HCT116 (cell line): ENCODE measurements at regions not wholly inside any gene's neighbourhood (a gene's known extent, or its start where the extent isn't known, plus 50 kb on each side); places are given as distances from the start of the nearest gene placed in this dataset.
"Not testable (repeated sequence)": the region's sequence is repeated elsewhere in the genome, so short reads cannot be mapped to it uniquely, and the experiment has no call there.

Experiments
- ATAC-seq: fragments of 200-7000 bp; cut with Tn5 transposase; 2 replicates; pipeline ENCODE4 v1.9.1; 2020; ENCODE audit warnings: mild to moderate bottlenecking, moderate library complexity
- BruUV-seq: library from RNA; stranded (reverse); fragments of 400-500 nt; replicated peaks from 2 replicates; lab custom pipeline; 2021; lab: Mats Ljungman, UMichigan
- CTCF ChIA-PET: fragments of 300-600 bp; sonication (Branson Sonifier 250); formaldehyde crosslinking; loops from one replicate; lab custom pipeline; 2021; ENCODE audit warnings: antibody characterized with exemption; lab: Charles Lee
- POLR2A ChIA-PET: fragments of 300-600, 350-600 bp; sonication (Branson Sonifier 250); formaldehyde crosslinking; loops from one replicate; lab custom pipeline; 2021; ENCODE audit warnings: antibody characterized with exemption; lab: Charles Lee
- RAD21 ChIA-PET, 2 experiments: fragments of 300-600 bp; sonication (Branson Sonifier 250); formaldehyde crosslinking; loops; one replicate each; lab custom pipeline; 2023; ENCODE audit warnings: low total read pairs in 2 of 2; ENCODE audit not compliant: uncharacterized antibody in 2 of 2, unreplicated experiment in 2 of 2, low non-redundant PET in 1 of 2; lab: Charles Lee
- DNase-seq: peaks from one replicate; pipeline ENCODE4 v3.0.0-alpha.2; 2010; ENCODE audit warnings: low read depth, low spot score
- H2AFZ ChIP-seq: fragments of 200-600 bp; shearing (Covaris generic), sonication (generic); 2 replicates; pipeline ENCODE4 v1.6.1; 2017; ENCODE audit warnings: low read depth, mixed run types, mixed read lengths, antibody characterized with exemption, low read length; ENCODE audit not compliant: poor library complexity, severe bottlenecking
- H3K27ac ChIP-seq: 2 replicates; pipeline ENCODE4 v1.5.1; 2012; ENCODE audit warnings: low read depth, low read length
- H3K27me3 ChIP-seq: fragments of 200-600 bp; sonication (generic); 2 replicates; pipeline ENCODE4 v1.6.1; 2016; ENCODE audit warnings: mixed run types, low read length, mixed read lengths; ENCODE audit not compliant: insufficient read depth
- H3K36me3 ChIP-seq, 2 experiments: fragments of 200-500 bp in 1 of 2; fragments of 200-600 bp in 1 of 2; sonication (Bioruptor generic) in 1 of 2; sonication (generic) in 1 of 2; 2 replicates each; pipeline versions ENCODE4 v1.5.1 to v1.6.1; 2014 to 2016; ENCODE audit warnings: low read length in 2 of 2, inconsistent platforms in 1 of 2, mixed read lengths in 1 of 2, mixed run types in 1 of 2; ENCODE audit not compliant: insufficient read depth in 2 of 2, control insufficient read depth in 1 of 2
- H3K4me1 ChIP-seq, 2 experiments: fragments of 200-600 bp in 1 of 2; sonication (generic) in 1 of 2; 2 replicates each; pipeline versions ENCODE4 v1.5.1 to v1.6.1; 2012 to 2017; ENCODE audit warnings: low read length in 2 of 2, inconsistent platforms in 1 of 2, mild to moderate bottlenecking in 1 of 2, mixed read lengths in 1 of 2, mixed run types in 1 of 2, moderate library complexity in 1 of 2; ENCODE audit not compliant: insufficient read depth in 2 of 2, control insufficient read depth in 1 of 2
- H3K4me2 ChIP-seq: fragments of 200-600 bp; sonication (generic); 2 replicates; pipeline ENCODE4 v1.6.1; 2017; ENCODE audit warnings: mixed run types, low read length, mixed read lengths
- H3K4me3 ChIP-seq, 2 experiments: fragments of 200-600 bp in 1 of 2; sonication (generic) in 1 of 2; replicated peaks in 1 of 2; 2 replicates each; pipeline ENCODE4 v1.5.1; 2011 to 2016; ENCODE audit warnings: low read length in 2 of 2, control low read depth in 1 of 2, low read depth in 1 of 2, mild to moderate bottlenecking in 1 of 2, mixed read lengths in 1 of 2, mixed run types in 1 of 2
- H3K79me2 ChIP-seq: fragments of 200-600 bp; sonication (generic); 2 replicates; pipeline ENCODE4 v1.6.1; 2017; ENCODE audit warnings: mild to moderate bottlenecking, mixed run types, low read length, moderate library complexity, mixed read lengths; ENCODE audit not compliant: insufficient read depth
- H3K9ac ChIP-seq: fragments of 200-600 bp; sonication (generic); 2 replicates; pipeline ENCODE4 v1.6.1; 2016; ENCODE audit warnings: low read length, mixed read lengths
- H3K9me2 ChIP-seq: fragments of 200-600 bp; sonication (generic), shearing (Covaris generic); 2 replicates; pipeline ENCODE4 v1.6.1; 2017; ENCODE audit warnings: mixed run types, mild to moderate bottlenecking, moderate library complexity; ENCODE audit not compliant: insufficient read depth
- H3K9me3 ChIP-seq, 2 experiments: fragments of 200-500 bp in 1 of 2; fragments of 200-600 bp in 1 of 2; sonication (Bioruptor generic) in 1 of 2; sonication (generic) in 1 of 2; 2 replicates each; pipeline ENCODE4 v1.6.1; 2014 to 2017; ENCODE audit warnings: low read length in 2 of 2, mixed read lengths in 2 of 2, inconsistent platforms in 1 of 2, low read depth in 1 of 2, mild to moderate bottlenecking in 1 of 2, mixed run types in 1 of 2, moderate library complexity in 1 of 2; ENCODE audit not compliant: control insufficient read depth in 1 of 2, insufficient read depth in 1 of 2
- H4K20me1 ChIP-seq: fragments of 200-600 bp; sonication (generic), shearing (Covaris generic); 2 replicates; pipeline ENCODE4 v1.6.1; 2017; ENCODE audit warnings: mixed run types, mild to moderate bottlenecking, moderate library complexity; ENCODE audit not compliant: insufficient read depth
- ELF1 ChIP-seq: IDR thresholded peaks from 2 replicates; pipeline ENCODE4 v1.6.1; 2012; ENCODE audit warnings: low read depth, borderline replicate concordance
- POLR2AphosphoS5 ChIP-seq: IDR thresholded peaks from 2 replicates; pipeline ENCODE4 v1.6.1; 2011; ENCODE audit warnings: mild to moderate bottlenecking, low read depth, low read length, moderate library complexity
- REST ChIP-seq: IDR thresholded peaks from 2 replicates; pipeline ENCODE4 v1.6.1; 2012; ENCODE audit warnings: low read depth
- SIN3A ChIP-seq: IDR thresholded peaks from 2 replicates; pipeline ENCODE4 v1.6.1; 2012; ENCODE audit warnings: low read depth
- ZFX ChIP-seq: fragments of 450-650 bp; IDR thresholded peaks from 2 replicates; pipeline ENCODE4 v1.6.1; 2017
- intact Hi-C: fragments of 100-400 bp; cut with micrococcal nuclease; formaldehyde crosslinking; loops from 2 replicates; pipeline ENCODE4 v1.10.0; 2022

GRCh38 chr7:69432276-69432675 lies 166.0 kb upstream of the AUTS2 start:
- intact Hi-C loops, POLR2A ChIA-PET, H3K9me2 ChIP-seq, H4K20me1 ChIP-seq, H3K27me3 ChIP-seq, DNase-seq, CTCF ChIA-PET, H3K79me2 ChIP-seq, H3K36me3 ChIP-seq, RAD21 ChIA-PET, H3K4me3 ChIP-seq, H3K4me1 ChIP-seq, H2AFZ ChIP-seq, H3K27ac ChIP-seq, ATAC-seq, H3K9ac ChIP-seq, BruUV-seq, H3K4me2 ChIP-seq: not testable (repeated sequence)
- H3K9me3 ChIP-seq, result peaks cover 0 to 10% of the 10 kb centered on the region in 2 experiments; a peak in 2 of 4 replicates

- DNase-seq (no peak), ATAC-seq (no peak)
- Histone ChIP-seq H3K4me1 (no peaks in the 10 kb centered on the region), H3K9me3 (peaks cover 0 to 10% of the 10 kb centered on the region in 2 experiments; a peak in 2 of 4 replicates), H3K9ac (no peak overlapping the region), H3K4me2 (no peak overlapping the region), H4K20me1 (no peaks in the 10 kb centered on the region), H3K79me2 (no peaks in the 10 kb centered on the region), H3K9me2 (no peaks in the 10 kb centered on the region), H3K27ac (no peak overlapping the region), H3K27me3 (no peaks in the 10 kb centered on the region), H2AFZ (no peak overlapping the region), H3K36me3 (no peaks in the 10 kb centered on the region), H3K4me3 (no peak overlapping the region)
- TF ChIP-seq ELF1 (no peak), REST (no peak), ZFX (no peak), SIN3A (no peak), POLR2AphosphoS5 (no peak)
- ChIA-PET POLR2A (no interaction called here), CTCF (no interaction called here), RAD21 (no interaction called here)
- BruUV-seq, result no TSS peak
- intact Hi-C loops, result no loop called here
Measured at GRCh38 chr7:69433081-69433480, 165.2 kb upstream of the AUTS2 start.
